ENCODE measurements at regions not wholly inside any gene's neighbourhood (a gene's known extent, or its start where the extent isn't known, plus 50 kb on each side); places are given as distances from the start of the nearest gene placed in this dataset.
"Not testable (repeated sequence)": the region's sequence is repeated elsewhere in the genome, so short reads cannot be mapped to it uniquely, and the experiment has no call there.

DNA sequence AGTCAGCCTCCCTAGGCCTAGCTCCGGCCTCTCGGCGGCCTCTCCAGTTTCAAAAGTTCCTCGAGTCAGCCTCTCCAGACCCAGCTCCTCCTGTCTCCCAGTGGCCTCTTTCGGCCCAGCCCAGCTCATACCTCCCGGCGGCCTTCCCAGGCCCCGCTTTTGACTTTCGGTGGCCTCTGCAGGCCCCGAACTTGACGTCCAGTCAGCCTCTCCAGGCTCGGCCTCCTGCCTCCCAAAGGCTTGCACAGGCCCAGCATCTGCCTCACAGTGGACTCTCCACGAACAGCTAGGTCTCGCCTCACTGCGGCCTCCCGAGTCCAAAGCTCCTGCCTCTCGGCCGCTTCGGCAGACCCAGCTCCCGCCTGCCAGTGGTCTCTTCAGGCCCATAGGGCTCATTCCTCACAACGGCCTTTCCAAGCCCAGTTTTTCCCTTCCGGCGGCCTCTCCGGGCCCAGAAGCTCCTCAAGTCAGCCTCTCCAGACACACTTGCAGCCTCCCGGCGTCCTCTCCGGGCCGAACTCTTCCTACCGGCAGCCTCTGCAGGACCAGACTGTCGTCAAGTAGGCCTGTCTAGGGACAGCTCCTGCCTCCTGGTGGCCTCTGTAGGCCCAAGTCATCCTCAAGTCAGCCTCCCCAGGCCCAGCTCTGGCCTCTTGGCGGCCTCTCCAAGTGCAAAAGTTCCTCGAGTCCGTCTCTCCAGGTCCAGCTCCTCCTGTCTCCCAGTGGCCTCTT lies 249.9 kb upstream of the ZNF722 start:
- DNase-seq, result not testable (repeated sequence)

DNA sequence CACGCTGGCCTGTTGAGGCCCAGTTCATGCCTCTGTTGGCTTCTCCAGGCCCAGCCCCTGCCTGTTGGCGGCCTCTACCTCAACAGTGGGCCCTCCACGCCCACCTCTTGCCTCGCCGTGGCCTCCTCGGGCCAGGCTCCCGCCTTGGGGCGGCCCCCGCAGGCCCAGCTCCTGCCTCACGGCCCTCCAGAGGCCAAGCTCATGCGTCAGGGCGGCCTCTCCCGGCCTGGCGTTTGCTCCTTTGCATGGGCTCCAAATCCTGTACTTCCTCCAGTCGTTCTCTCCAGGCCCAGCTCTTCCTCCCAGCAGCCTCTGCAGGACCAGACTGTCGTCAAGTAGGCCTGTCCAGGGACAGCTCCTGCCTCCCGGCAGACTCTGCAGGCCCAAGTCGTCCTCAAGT lies 246.2 kb upstream of the ZNF722 start:
- not testable (repeated sequence) for DNase-seq

DNA sequence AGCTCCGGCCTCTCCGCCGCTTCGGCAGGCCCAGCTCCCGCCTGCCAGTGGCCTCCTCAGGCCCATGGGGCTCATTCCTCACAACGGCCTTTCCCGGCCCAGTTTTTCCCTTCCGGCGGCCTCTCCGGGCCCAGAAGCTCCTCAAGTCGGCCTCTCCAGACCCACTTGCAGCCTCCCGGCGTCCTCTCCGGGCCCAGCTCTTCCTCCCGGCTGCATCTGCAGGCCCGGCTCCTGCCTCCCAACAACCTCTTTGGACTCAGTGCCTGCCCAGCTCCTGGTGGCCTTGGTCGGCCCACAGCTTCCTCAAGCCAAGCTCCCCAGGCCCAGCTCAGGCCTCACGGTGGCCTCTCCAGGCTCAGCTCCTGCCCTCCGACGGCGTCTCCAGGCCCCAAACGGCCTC lies 245.5 kb upstream of the ZNF722 start:
- not testable (repeated sequence) for DNase-seq

DNA sequence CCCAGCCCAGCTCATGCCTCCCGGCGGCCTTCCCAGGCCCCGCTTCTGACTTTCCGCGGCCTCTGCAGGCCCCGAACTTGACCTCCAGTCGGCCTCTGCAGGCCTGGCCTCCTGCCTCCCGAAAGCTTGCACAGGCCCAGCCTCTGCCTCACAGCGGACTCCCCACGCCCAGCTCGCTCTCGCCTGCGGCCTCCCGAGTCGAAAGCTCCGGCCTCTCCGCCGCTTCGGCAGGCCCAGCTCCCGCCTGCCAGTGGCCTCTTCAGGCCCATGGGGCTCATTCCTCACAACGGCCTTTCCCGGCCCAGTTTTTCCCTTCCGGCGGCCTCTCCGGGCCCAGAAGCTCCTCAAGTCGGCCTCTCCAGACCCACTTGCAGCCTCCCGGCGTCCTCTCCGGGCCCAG lies 238.4 kb upstream of the ZNF722 start:
- DNase-seq, result not testable (repeated sequence)

DNA sequence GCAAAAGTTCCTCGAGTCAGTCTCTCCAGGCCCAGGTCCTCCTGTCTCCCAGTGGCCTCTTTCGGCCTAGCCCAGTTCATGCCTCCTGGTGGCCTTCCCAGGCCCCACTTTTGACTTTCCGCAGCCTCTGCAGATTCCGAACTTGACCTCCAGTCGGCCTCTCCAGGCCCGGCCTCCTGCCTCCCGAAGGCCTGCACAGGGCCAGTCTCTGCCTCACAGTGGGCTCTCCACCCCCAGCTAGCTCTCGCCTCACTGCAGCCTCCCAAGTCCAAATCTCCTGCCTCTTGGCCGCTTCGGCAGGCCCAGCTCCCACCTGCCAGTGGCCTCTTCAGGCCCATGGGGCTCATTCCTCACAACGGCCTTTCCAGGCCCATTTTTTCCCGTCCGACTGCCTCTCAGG lies 233.1 kb upstream of the ZNF722 start:
- DNase-seq, result not testable (repeated sequence)

DNA sequence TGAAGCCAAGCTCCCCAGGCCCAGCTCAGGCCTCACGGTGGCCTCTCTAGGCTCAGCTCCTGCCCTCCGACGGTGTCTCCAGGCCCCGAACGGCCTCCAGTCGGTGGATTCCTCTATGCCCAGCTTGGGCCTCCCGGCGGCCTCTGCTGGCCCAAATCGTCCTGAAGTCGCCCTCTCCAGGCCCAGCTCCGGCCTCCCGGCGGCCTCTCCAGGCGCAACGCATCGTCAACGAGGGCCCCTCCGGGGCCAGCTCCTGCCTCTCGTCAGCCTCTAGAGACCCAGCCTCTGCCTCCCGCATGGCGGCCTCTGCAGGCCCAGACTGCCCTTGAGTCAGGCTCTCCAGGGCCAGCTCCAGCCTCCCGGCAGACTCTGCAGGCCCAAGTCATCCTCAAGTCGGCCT lies 232.5 kb upstream of the ZNF722 start:
- DNase-seq, result not testable (repeated sequence)

DNA sequence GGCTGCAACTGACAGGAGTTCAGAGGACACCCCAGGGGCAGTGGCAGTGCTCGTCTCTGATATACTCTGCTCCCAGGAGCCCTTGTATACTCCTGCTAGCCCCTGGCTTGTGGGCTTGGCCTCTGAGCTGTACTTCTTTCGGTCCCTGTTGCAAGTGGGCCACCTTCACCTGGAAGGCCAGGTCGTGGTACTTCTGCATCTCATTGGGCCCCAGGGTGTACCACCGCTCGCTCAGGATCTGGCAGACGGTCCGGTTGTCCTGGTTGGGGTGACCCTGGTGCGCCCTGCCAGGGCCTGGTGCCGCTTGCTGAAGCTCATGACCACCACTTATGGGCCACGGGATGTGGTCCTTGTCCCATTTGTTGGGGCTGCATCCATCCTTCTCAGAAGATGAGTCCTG lies 228.5 kb upstream of the ZNF722 start:
- not testable (repeated sequence) for DNase-seq

DNA sequence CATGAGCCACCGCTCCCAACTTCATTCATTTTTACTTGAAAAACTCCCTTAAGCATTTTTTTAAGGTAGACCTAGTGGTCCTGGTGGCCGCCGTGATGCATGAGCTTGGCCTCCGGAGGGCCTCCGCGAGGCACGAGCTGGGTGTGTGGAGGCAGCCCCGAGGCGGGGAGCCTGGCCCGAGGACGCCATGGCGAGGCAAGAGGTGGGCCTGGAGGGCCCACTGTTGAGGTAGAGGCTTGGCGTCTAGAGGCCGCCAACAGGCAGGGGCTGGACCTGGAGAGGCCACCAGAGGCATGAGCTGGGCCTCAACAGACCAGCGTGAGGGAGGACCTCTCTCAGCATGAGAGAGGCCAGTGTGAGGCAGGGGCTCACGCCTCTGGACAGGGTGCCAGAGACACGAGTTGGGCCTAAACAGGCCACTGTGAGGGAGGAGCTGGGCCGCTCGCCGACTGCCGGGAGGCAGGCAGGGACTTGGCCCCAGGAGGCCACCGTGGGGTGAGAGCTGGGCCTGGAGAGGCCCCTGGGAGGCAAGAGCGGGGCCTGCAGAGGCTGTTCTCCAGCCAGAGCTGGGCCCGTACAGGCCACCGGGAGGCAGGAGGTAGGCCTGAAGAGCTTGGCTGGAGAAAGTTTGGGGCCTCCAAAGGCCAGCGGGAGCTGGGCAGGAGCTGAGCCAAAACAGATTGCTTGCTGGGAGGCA lies 227.1 kb upstream of the ZNF722 start:
- DNase-seq, result not testable (repeated sequence)

DNA sequence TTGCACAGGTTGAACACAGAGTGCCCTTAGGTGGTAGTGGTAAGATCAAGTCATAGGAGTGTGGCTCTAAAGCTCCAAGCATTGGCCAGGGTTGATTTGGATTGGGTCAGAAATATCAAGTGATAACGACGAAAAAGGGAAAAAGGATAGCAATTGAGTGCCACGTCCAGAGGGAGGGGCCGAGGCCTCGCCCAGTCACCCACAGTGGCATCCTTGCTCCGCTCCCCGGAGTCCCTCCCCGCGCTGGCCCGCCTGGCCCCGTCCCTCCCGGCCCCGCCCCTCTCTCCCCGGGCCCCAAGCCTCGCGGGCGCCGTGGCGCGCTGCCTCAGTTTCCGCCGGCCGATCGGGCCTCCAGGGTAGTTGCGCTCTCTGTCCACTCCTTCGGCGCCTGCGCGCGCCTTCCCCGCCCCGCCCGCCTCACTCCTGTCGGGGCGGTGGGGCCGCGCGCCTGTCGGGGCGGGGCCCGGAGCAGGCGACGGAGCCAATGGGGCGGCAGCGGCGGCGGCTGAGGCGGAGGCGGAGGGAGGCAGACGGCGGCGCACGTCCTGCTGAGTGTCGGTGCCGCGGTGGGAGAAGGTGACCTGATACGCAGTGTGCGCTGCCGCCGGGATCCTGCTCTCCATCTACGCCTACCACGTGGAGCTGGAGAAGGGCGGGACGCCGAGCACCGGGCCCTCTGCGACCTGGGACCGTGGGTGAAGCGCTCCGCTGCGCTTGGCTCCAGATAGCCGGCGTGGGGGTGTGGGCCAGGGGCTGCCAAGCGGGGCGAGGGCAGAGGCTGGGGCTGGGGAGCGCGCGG lies 209.1 kb upstream of the ZNF722 start:
- DNase-seq, result peak in 8 of 58 donors; percentile 0 to 32 (median 4)

DNA sequence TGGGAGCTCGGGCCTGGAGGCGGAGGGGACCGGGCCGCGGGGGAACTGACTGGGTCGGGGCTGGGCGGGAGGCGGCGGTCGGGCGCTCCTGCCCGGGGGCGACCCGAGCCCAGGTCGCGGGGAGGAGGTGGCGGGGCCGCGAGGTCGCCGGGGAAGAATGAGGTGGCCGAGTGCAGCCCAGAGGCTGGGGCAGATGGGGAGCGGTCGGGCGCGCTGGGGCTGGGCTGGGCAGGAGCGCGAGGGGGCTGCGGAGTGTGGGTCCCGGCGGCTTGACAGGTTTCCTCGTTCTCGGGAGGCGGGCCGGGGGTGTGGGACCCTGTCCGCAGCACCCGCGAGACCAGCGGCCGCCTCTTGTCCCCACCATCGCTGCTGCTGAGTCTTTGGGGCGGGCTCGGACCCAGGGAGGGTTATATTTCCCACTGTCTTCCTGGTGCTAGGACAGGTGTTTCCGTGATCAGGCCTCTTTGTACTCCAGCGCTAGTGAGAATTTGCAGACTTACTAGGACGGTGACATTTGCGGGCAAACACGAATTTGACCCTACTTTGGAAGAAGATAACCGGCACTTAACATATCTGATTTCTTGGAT lies 208.4 kb upstream of the ZNF722 start:
- DNase-seq, result not testable (repeated sequence)
